Trophoblast cell (in vitro differentiated cells and primary cell): ENCODE measurements at regions not wholly inside any gene's neighbourhood (a gene's known extent, or its start where the extent isn't known, plus 50 kb on each side); places are given as distances from the start of the nearest gene placed in this dataset.

Experiments used
- DNase-seq, 2 donors: peaks; one replicate each; pipeline ENCODE4 v3.0.0-alpha.2; 2016
- H2AFZ ChIP-seq: 2 replicates; pipeline ENCODE4 v1.6.1; 2013; ENCODE audit warnings: low read length, moderate library complexity, mild to moderate bottlenecking; ENCODE audit not compliant: insufficient read depth, poor library complexity
- H2AK5ac ChIP-seq: 2 replicates; pipeline ENCODE4 v1.6.1; 2013; ENCODE audit warnings: mild to moderate bottlenecking, low read length
- H2BK120ac ChIP-seq: 2 replicates; pipeline ENCODE4 v1.6.1; 2013; ENCODE audit warnings: low read length, mild to moderate bottlenecking, moderate library complexity; ENCODE audit not compliant: insufficient read depth, poor library complexity
- H2BK12ac ChIP-seq: 2 replicates; pipeline ENCODE4 v1.6.1; 2013; ENCODE audit warnings: mild to moderate bottlenecking, low read length, moderate library complexity
- H2BK5ac ChIP-seq: 2 replicates; pipeline ENCODE4 v1.6.1; 2013; ENCODE audit warnings: low read length, low read depth, moderate library complexity, mild to moderate bottlenecking; ENCODE audit not compliant: poor library complexity
- H3K14ac ChIP-seq: 2 replicates; pipeline ENCODE4 v1.6.1; 2013; ENCODE audit warnings: mild to moderate bottlenecking, low read length
- H3K18ac ChIP-seq: 2 replicates; pipeline ENCODE4 v1.6.1; 2013; ENCODE audit warnings: mild to moderate bottlenecking, low read length
- H3K23ac ChIP-seq: 2 replicates; pipeline ENCODE4 v1.6.1; 2013; ENCODE audit warnings: low read length
- H3K27ac ChIP-seq: 2 replicates; pipeline ENCODE4 v1.5.1; 2013; ENCODE audit warnings: low read depth, mild to moderate bottlenecking, inconsistent platforms, low read length, moderate library complexity
- H3K27me3 ChIP-seq: 2 replicates; pipeline ENCODE4 v1.6.1; 2013; ENCODE audit warnings: inconsistent platforms, mild to moderate bottlenecking, low read length, moderate library complexity; ENCODE audit not compliant: insufficient read depth
- H3K36me3 ChIP-seq, 2 experiments: 1 replicate in 1 of 2; 2 replicates in 1 of 2; pipeline ENCODE4 v1.6.1; 2013; ENCODE audit warnings: low read length in 2 of 2, mild to moderate bottlenecking in 2 of 2, moderate library complexity in 1 of 2; ENCODE audit not compliant: insufficient read depth in 2 of 2, control insufficient read depth in 1 of 2
- H3K4ac ChIP-seq: 2 replicates; pipeline ENCODE4 v1.6.1; 2013; ENCODE audit warnings: low read depth, mild to moderate bottlenecking, low read length, moderate library complexity
- H3K4me1 ChIP-seq, 2 experiments: 1 replicate in 1 of 2; 2 replicates in 1 of 2; pipeline ENCODE4 v1.6.1; 2013; ENCODE audit warnings: low read length in 2 of 2, mild to moderate bottlenecking in 2 of 2, moderate library complexity in 1 of 2; ENCODE audit not compliant: insufficient read depth in 2 of 2, control insufficient read depth in 1 of 2
- H3K4me2 ChIP-seq: 2 replicates; pipeline ENCODE4 v1.6.1; 2013; ENCODE audit warnings: inconsistent platforms, mild to moderate bottlenecking, low read length, moderate library complexity
- H3K4me3 ChIP-seq: 2 replicates; pipeline ENCODE4 v1.5.1; 2013; ENCODE audit warnings: mild to moderate bottlenecking, low read depth, low read length, inconsistent platforms
- H3K79me1 ChIP-seq: one replicate; pipeline ENCODE4 v1.6.1; 2013; ENCODE audit warnings: low read length
- H3K79me2 ChIP-seq: 2 replicates; pipeline ENCODE4 v1.6.1; 2013; ENCODE audit warnings: low read length, mild to moderate bottlenecking; ENCODE audit not compliant: control insufficient read depth, insufficient read depth, poor library complexity
- H3K9ac ChIP-seq: 2 replicates; pipeline ENCODE4 v1.6.1; 2013; ENCODE audit warnings: mild to moderate bottlenecking, low read length
- H3K9me3 ChIP-seq: 2 replicates; pipeline ENCODE4 v1.6.1; 2013; ENCODE audit warnings: low read depth, mild to moderate bottlenecking, control low read depth, inconsistent platforms, low read length; ENCODE audit not compliant: insufficient read depth
- H4K12ac ChIP-seq: 2 replicates; pipeline ENCODE4 v1.6.1; 2013; ENCODE audit warnings: low read depth, mild to moderate bottlenecking, low read length, moderate library complexity
- H4K8ac ChIP-seq: 2 replicates; pipeline ENCODE4 v1.6.1; 2013; ENCODE audit warnings: low read depth, mild to moderate bottlenecking, low read length, moderate library complexity
- H4K91ac ChIP-seq: one replicate; pipeline ENCODE4 v1.6.1; 2013; ENCODE audit warnings: low read depth, mild to moderate bottlenecking, low read length, moderate library complexity
- WGBS: extraction: QIAGEN DNeasy Blood & Tissue Kit; methylation state at CpG from one replicate; pipeline ENCODE4 v1.1.7; 2013; ENCODE audit warnings: missing lambda C conversion rate; ENCODE audit not compliant: insufficient read length, insufficient coverage; ENCODE audit errors: extremely low coverage; 5-methylcytosine and 5-hydroxymethylcytosine counted together

GRCh38 chr1:29639741-29640427 is 403.6 kb downstream of the PTPRU start:
- Histone ChIP-seq H3K27me3 (no peaks in the 10 kb centered on the region), H2AFZ (no peak overlapping the region), H3K23ac (no peak overlapping the region), H4K91ac (no peak overlapping the region), H2BK12ac (no peak overlapping the region), H3K4ac (no peak overlapping the region), H3K79me2 (no peaks in the 10 kb centered on the region), H3K14ac (no peak overlapping the region), H2AK5ac (no peak overlapping the region), H3K36me3 (no peaks in the 10 kb centered on the region), H3K4me1 (no peaks in the 10 kb centered on the region), H2BK120ac (no peak overlapping the region), H3K79me1 (no peaks in the 10 kb centered on the region), H3K4me2 (no peak overlapping the region), H3K9ac (no peak overlapping the region), H3K18ac (no peak overlapping the region), H2BK5ac (no peak overlapping the region), H3K9me3 (no peaks in the 10 kb centered on the region), H4K8ac (no peak overlapping the region), H3K4me3 (peak overlapping the region; percentile 46), H4K12ac (no peak overlapping the region), H3K27ac (no peak overlapping the region)
- DNase-seq = no peak
- no CpG with 5 or more reads among the region's 15 CpGs for WGBS

GRCh38 chr1:29639156-29639736 is 402.9 kb downstream of the PTPRU start:
- Histone ChIP-seq H3K27ac (no peak overlapping the region), H3K27me3 (no peaks in the 10 kb centered on the region), H3K36me3 (no peaks in the 10 kb centered on the region), H3K79me2 (no peaks in the 10 kb centered on the region), H4K91ac (no peak overlapping the region), H4K8ac (no peak overlapping the region), H3K9me3 (no peaks in the 10 kb centered on the region), H3K79me1 (no peaks in the 10 kb centered on the region), H3K4me1 (no peaks in the 10 kb centered on the region), H3K4ac (no peak overlapping the region), H3K23ac (no peak overlapping the region), H3K9ac (no peak overlapping the region), H2BK5ac (no peak overlapping the region), H3K4me3 (no peak overlapping the region), H2BK120ac (no peak overlapping the region), H4K12ac (no peak overlapping the region), H3K4me2 (no peak overlapping the region), H2AFZ (no peak overlapping the region), H2BK12ac (no peak overlapping the region), H2AK5ac (no peak overlapping the region), H3K18ac (no peak overlapping the region), H3K14ac (no peak overlapping the region)
- DNase-seq = no peak
- WGBS = no CpG with 5 or more reads among the region's 6 CpGs

DNA sequence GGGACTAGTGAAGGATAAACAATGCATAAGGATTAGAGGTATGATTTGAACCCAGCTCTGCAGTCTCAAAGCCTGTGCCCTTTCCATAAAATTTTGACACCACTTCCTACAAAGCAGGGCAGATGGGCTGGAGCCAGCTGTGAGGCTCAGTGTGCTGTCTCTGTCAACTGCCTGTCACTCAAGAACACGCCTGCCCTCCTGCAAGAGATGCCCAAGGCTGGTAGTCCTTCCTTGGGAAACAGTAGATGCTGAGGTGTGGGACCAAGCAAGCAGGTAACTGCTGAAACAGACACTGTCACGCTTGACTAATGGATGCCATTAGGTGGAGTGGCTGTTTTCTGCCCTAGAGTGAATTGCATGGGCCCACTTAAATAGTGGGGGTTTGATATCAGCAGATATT is 402.0 kb downstream of the PTPRU start:
- H2BK12ac ChIP-seq = no peak overlapping the region
- H3K27ac ChIP-seq = no peak overlapping the region
- H3K4ac ChIP-seq = no peak overlapping the region
- no peaks in the 10 kb centered on the region for H3K27me3 ChIP-seq
- no peak overlapping the region for H4K91ac ChIP-seq
- H3K23ac ChIP-seq = no peak overlapping the region
- no peaks in the 10 kb centered on the region for H3K79me1 ChIP-seq
- DNase-seq = no peak
- H3K18ac ChIP-seq = no peak overlapping the region
- no peak overlapping the region for H4K12ac ChIP-seq
- H2AK5ac ChIP-seq = no peak overlapping the region
- H3K4me1 ChIP-seq = no peaks in the 10 kb centered on the region
- no peak overlapping the region for H3K14ac ChIP-seq
- H3K4me2 ChIP-seq = no peak overlapping the region
- no peaks in the 10 kb centered on the region for H3K79me2 ChIP-seq
- no peak overlapping the region for H2AFZ ChIP-seq
- H2BK120ac ChIP-seq = no peak overlapping the region
- H3K9ac ChIP-seq = no peak overlapping the region
- no peaks in the 10 kb centered on the region for H3K36me3 ChIP-seq
- no peak overlapping the region for H3K4me3 ChIP-seq
- no peak overlapping the region for H2BK5ac ChIP-seq
- no CpG with 5 or more reads among the region's 2 CpGs for WGBS
- H3K9me3 ChIP-seq = no peaks in the 10 kb centered on the region
- H4K8ac ChIP-seq = no peak overlapping the region

DNA sequence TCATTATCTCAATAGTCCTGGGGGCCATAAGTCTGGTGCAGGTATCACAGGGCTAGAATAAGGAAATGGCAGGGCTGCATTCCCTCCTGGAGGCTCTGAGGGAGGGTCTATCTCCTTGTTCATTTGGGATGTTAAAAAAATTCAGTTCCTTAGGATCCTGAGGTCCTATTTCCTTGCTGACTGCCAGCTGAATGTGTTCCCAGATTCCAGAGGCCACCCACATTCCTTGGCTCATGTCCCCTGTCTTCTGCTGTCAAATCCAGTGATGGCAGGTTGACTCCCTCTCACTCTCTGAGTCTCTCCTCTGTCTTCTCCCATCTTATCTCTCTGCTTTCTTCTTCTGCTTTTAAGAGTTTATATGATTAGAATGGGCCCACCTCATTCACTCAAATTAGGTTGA is 400.6 kb downstream of the PTPRU start:
- Histone ChIP-seq H3K27ac (no peak overlapping the region), H3K36me3 (no peaks in the 10 kb centered on the region), H3K18ac (no peak overlapping the region), H3K4ac (no peak overlapping the region), H4K8ac (no peak overlapping the region), H3K27me3 (no peaks in the 10 kb centered on the region), H3K4me1 (no peaks in the 10 kb centered on the region), H3K4me2 (no peak overlapping the region), H3K4me3 (no peak overlapping the region), H4K91ac (no peak overlapping the region), H3K79me1 (no peaks in the 10 kb centered on the region), H2BK12ac (no peak overlapping the region), H2BK120ac (no peak overlapping the region), H3K79me2 (no peaks in the 10 kb centered on the region), H2AFZ (no peak overlapping the region), H4K12ac (no peak overlapping the region), H3K14ac (no peak overlapping the region), H2AK5ac (no peak overlapping the region), H3K9me3 (no peaks in the 10 kb centered on the region), H2BK5ac (no peak overlapping the region), H3K23ac (no peak overlapping the region), H3K9ac (no peak overlapping the region)
- no peak for DNase-seq
